A549 (cell line): ENCODE measurements at regions not wholly inside any gene's neighbourhood (a gene's known extent, or its start where the extent isn't known, plus 50 kb on each side); places are given as distances from the start of the nearest gene placed in this dataset.

Experiments
- CEBPB ChIP-seq, 2 experiments: fragments of >200 bp in 1 of 2; sonication (Bioruptor Twin) in 1 of 2; formaldehyde crosslinking in 1 of 2; IDR thresholded peaks; 2 replicates each; pipeline ENCODE4 v1.6.1; 2012 to 2016
- CHD4 ChIP-seq: fragments of 200-600 bp; sonication (generic); IDR thresholded peaks from 2 replicates; pipeline ENCODE4 v1.6.1; 2016; ENCODE audit warnings: antibody characterized with exemption, mild to moderate bottlenecking, borderline replicate concordance
- CTCF ChIP-seq: fragments of >200 bp; sonication (Bioruptor Twin); formaldehyde crosslinking; IDR thresholded peaks from 3 replicates; pipeline ENCODE4 v1.5.1; 2016
- JUN ChIP-seq, 2 experiments: fragments of >200 bp; sonication (Bioruptor Twin); formaldehyde crosslinking; IDR thresholded peaks; 2 replicates in 1 of 2; 3 replicates in 1 of 2; pipeline ENCODE4 v1.6.1; 2016 to 2017
- RCOR1 ChIP-seq: fragments of 150-350 bp; IDR thresholded peaks from 2 replicates; pipeline ENCODE4 v1.6.1; 2014; ENCODE audit warnings: antibody characterized with exemption, low read length, low read depth
- REST ChIP-seq: fragments of 200-600 bp; sonication (generic); IDR thresholded peaks from 2 replicates; pipeline ENCODE4 v1.6.1; 2016; ENCODE audit warnings: antibody characterized with exemption, mild to moderate bottlenecking, moderate library complexity
- SMC3 ChIP-seq: fragments of >200 bp; sonication (Bioruptor Twin); formaldehyde crosslinking; IDR thresholded peaks from 3 replicates; pipeline ENCODE4 v1.6.1; 2018; ENCODE audit warnings: inconsistent platforms

- TF ChIP-seq RCOR1, result no peak
- TF ChIP-seq CTCF, result no peak
- no peak for TF ChIP-seq SMC3
- no peak for TF ChIP-seq REST
- TF ChIP-seq JUN (IDR thresholded peaks at IDR 0.05), result no peak
- no peak for TF ChIP-seq CHD4
- no peak for TF ChIP-seq CEBPB (IDR thresholded peaks at IDR 0.05)
Measured at GRCh38 chr13:80235967-80236302, 105.0 kb downstream of the SPRY2 start.
